Retinal pigment epithelial cell (primary cell): ENCODE measurements at regions not wholly inside any gene's neighbourhood (a gene's known extent, or its start where the extent isn't known, plus 50 kb on each side); places are given as distances from the start of the nearest gene placed in this dataset.

Experiments used
- DNase-seq: peaks from one replicate; pipeline ENCODE4 v3.0.0-alpha.2; 2010; ENCODE audit warnings: low read depth
- H3K4me3 ChIP-seq: 2 replicates; pipeline ENCODE4 v1.5.1; 2011; ENCODE audit warnings: mild to moderate bottlenecking, low read length, control low read depth, moderate library complexity
- CTCF ChIP-seq: conservative IDR thresholded peaks from 2 replicates; pipeline ENCODE4 v1.5.1; 2011; ENCODE audit warnings: low read depth, low read length, control low read depth, inconsistent platforms

DNA sequence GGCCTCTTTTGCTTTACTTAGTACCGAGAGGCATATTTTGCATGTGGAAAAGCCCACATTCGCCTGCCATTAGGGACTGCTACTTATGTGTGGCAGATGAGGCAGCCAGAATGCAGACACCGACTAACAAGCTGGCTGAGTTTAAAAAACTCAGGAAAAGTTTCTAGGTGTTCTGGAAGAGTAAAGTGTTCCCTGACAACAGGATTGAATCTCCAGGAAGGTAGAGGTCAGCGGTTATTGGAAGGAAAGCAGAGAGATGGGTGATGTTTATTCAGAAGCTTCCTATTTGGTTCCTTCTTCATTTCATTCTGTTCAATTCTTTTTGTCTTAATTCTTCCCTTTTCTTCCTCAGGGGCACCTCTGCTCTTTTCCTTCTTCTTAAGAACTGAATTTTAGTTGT, 206.9 kb upstream of the SNX7 start:
- no peak for DNase-seq
- no peak for TF ChIP-seq CTCF
- no peak overlapping the region for H3K4me3 ChIP-seq

GRCh38 chr1:98453066-98453465, 208.5 kb upstream of the SNX7 start:
- DNase-seq, result no peak
- TF ChIP-seq CTCF, result no peak
- H3K4me3 ChIP-seq, result no peak overlapping the region

GRCh38 chr1:98452162-98452561, 209.4 kb upstream of the SNX7 start:
- no peak overlapping the region for H3K4me3 ChIP-seq
- DNase-seq, result no peak
- no peak for TF ChIP-seq CTCF

DNA sequence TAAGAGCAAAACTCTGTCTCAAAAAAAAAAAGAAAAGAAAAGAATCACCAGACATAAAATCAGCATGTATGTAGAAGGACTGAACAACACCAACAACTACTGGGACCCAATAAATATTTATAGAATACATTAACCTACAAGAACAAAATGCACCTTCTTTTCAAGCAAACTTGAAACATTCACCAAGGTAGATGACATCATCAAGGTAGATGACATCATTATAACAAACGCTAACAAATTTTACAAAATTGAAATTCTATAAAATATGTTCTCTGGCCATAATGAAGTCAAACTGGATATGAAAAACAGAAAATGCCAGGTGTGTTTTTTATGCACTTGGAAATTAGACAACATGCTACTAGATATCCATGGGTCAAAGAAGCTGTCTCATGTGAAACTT, 220.2 kb upstream of the SNX7 start:
- TF ChIP-seq CTCF, result no peak
- no peak overlapping the region for H3K4me3 ChIP-seq

GRCh38 chr1:98439471-98439870, 222.1 kb upstream of the SNX7 start:
- DNase-seq, result no peak
- no peak for TF ChIP-seq CTCF
- H3K4me3 ChIP-seq, result no peak overlapping the region

More for the DNA sequence above, 220.2 kb upstream of the SNX7 start:
- no peak for DNase-seq

- H3K4me3 ChIP-seq, result no peak overlapping the region
- no peak for TF ChIP-seq CTCF
Measured at GRCh38 chr1:98437540-98437939, 224.0 kb upstream of the SNX7 start.

GRCh38 chr1:98437011-98437410, 224.5 kb upstream of the SNX7 start:
- DNase-seq, result no peak
- TF ChIP-seq CTCF, result no peak
- H3K4me3 ChIP-seq, result no peak overlapping the region

More at GRCh38 chr1:98437540-98437939, 224.0 kb upstream of the SNX7 start:
- no peak for DNase-seq
